HEK293 (cell line): ENCODE measurements at regions not wholly inside any gene's neighbourhood (a gene's known extent, or its start where the extent isn't known, plus 50 kb on each side); places are given as distances from the start of the nearest gene placed in this dataset.

Experiments used
- CTCF ChIA-PET: fragments of 350-600 bp; formaldehyde crosslinking; extraction: SDS; loops from one replicate; lab custom pipeline; 2021; ENCODE audit warnings: antibody characterized with exemption; lab: Yijun Ruan, JAX
- POLR2A ChIA-PET: fragments of 300-600 bp; formaldehyde crosslinking; extraction: SDS; loops from one replicate; lab custom pipeline; 2020; ENCODE audit warnings: antibody characterized with exemption, inconsistent platforms; lab: Yijun Ruan, JAX
- H3K27ac ChIP-seq: fragments of 200-500 bp; sonication (Bioruptor generic); 2 replicates; pipeline ENCODE4 v1.5.1; 2014; ENCODE audit warnings: low read depth, low read length, control low read depth, inconsistent platforms; ENCODE audit errors: extremely low read depth
- H3K36me3 ChIP-seq, 2 experiments: fragments of 200-500 bp in 1 of 2; sonication (Bioruptor generic) in 1 of 2; 1 replicate in 1 of 2; 2 replicates in 1 of 2; pipeline ENCODE4 v1.5.1; 2014 to 2017; ENCODE audit warnings: inconsistent platforms in 2 of 2, low read length in 2 of 2; ENCODE audit not compliant: control insufficient read depth in 2 of 2, insufficient read depth in 1 of 2
- H3K4me1 ChIP-seq: fragments of 200-500 bp; sonication (Bioruptor generic); 2 replicates; pipeline ENCODE4 v1.5.1; 2014; ENCODE audit warnings: mild to moderate bottlenecking, low read length, inconsistent platforms; ENCODE audit not compliant: control insufficient read depth, insufficient read depth
- H3K4me3 ChIP-seq: 2 replicates; pipeline ENCODE4 v1.5.1; 2011; ENCODE audit warnings: low read depth, mild to moderate bottlenecking, control low read depth, low read length, moderate library complexity
- H3K9me3 ChIP-seq: fragments of 200-500 bp; sonication (Bioruptor generic); 2 replicates; pipeline ENCODE4 v1.5.1; 2014; ENCODE audit warnings: low read depth, low read length, inconsistent platforms; ENCODE audit not compliant: control insufficient read depth, insufficient read depth
- FEZF1 ChIP-seq: fragments of 450-650 bp; formaldehyde crosslinking; IDR thresholded peaks from 2 replicates; pipeline ENCODE4 v1.5.1; 2016; ENCODE audit warnings: missing biosample characterization, missing genetic modification characterization
- GLIS2 ChIP-seq: fragments of 450-650 bp; formaldehyde crosslinking; IDR thresholded peaks from 2 replicates; pipeline ENCODE4 v1.5.1; 2016; ENCODE audit warnings: missing biosample characterization, missing genetic modification characterization
- KLF8 ChIP-seq: fragments of 450-650 bp; formaldehyde crosslinking; IDR thresholded peaks from 2 replicates; pipeline ENCODE4 v1.5.1; 2016; ENCODE audit warnings: missing biosample characterization, missing genetic modification characterization
- SALL2 ChIP-seq: fragments of 450-650 bp; formaldehyde crosslinking; IDR thresholded peaks from 2 replicates; pipeline ENCODE4 v1.5.0; 2017; ENCODE audit warnings: missing biosample characterization, mild to moderate bottlenecking, missing genetic modification characterization, borderline replicate concordance
- ZBTB21 ChIP-seq: fragments of 450-650 bp; formaldehyde crosslinking; IDR thresholded peaks from 2 replicates; pipeline ENCODE4 v1.5.1; 2017; ENCODE audit warnings: missing biosample characterization, missing genetic modification characterization
- ZBTB7A ChIP-seq: fragments of 450-650 bp; formaldehyde crosslinking; IDR thresholded peaks from 2 replicates; pipeline ENCODE4 v1.5.1; 2016; ENCODE audit warnings: low read depth, missing biosample characterization, missing genetic modification characterization
- ZNF146 ChIP-seq: fragments of 450-650 bp; formaldehyde crosslinking; IDR thresholded peaks from 2 replicates; pipeline ENCODE4 v1.5.1; 2016; ENCODE audit warnings: missing biosample characterization, missing genetic modification characterization
- ZNF148 ChIP-seq: fragments of 450-650 bp; formaldehyde crosslinking; IDR thresholded peaks from 2 replicates; pipeline ENCODE4 v1.5.0; 2017; ENCODE audit warnings: missing biosample characterization, missing genetic modification characterization, borderline replicate concordance
- ZNF174 ChIP-seq: fragments of 450-650 bp; formaldehyde crosslinking; IDR thresholded peaks from 2 replicates; pipeline ENCODE4 v1.5.0; 2017; ENCODE audit warnings: missing biosample characterization, mild to moderate bottlenecking, missing genetic modification characterization
- ZNF266 ChIP-seq: fragments of 450-650 bp; formaldehyde crosslinking; IDR thresholded peaks from 2 replicates; pipeline ENCODE4 v1.5.1; 2016; ENCODE audit warnings: missing biosample characterization, missing genetic modification characterization, low read depth
- ZNF324 ChIP-seq: fragments of 450-650 bp; formaldehyde crosslinking; IDR thresholded peaks from 2 replicates; pipeline ENCODE4 v1.5.1; 2016; ENCODE audit warnings: missing biosample characterization, missing genetic modification characterization
- ZNF394 ChIP-seq: fragments of 450-650 bp; formaldehyde crosslinking; IDR thresholded peaks from 2 replicates; pipeline ENCODE4 v1.5.1; 2016; ENCODE audit warnings: missing biosample characterization, missing genetic modification characterization, mild to moderate bottlenecking, moderate library complexity, borderline replicate concordance
- ZNF473 ChIP-seq: fragments of 450-650 bp; formaldehyde crosslinking; IDR thresholded peaks from 2 replicates; pipeline ENCODE4 v1.5.1; 2017; ENCODE audit warnings: missing biosample characterization, missing genetic modification characterization
- ZNF48 ChIP-seq: fragments of 450-650 bp; formaldehyde crosslinking; IDR thresholded peaks from 2 replicates; pipeline ENCODE4 v1.5.1; 2016; ENCODE audit warnings: missing biosample characterization, missing genetic modification characterization
- ZNF501 ChIP-seq: fragments of 450-650 bp; formaldehyde crosslinking; IDR thresholded peaks from 2 replicates; pipeline ENCODE4 v1.5.1; 2016; ENCODE audit warnings: missing biosample characterization, missing genetic modification characterization
- ZNF560 ChIP-seq: fragments of 450-650 bp; formaldehyde crosslinking; IDR thresholded peaks from 2 replicates; pipeline ENCODE4 v1.5.1; 2017; ENCODE audit warnings: missing biosample characterization, missing genetic modification characterization, borderline replicate concordance
- ZNF596 ChIP-seq: fragments of 450-650 bp; IDR thresholded peaks from 2 replicates; pipeline ENCODE4 v1.5.0; 2018; ENCODE audit warnings: missing biosample characterization, mild to moderate bottlenecking, missing genetic modification characterization, moderate library complexity
- ZNF621 ChIP-seq: fragments of 450-650 bp; formaldehyde crosslinking; IDR thresholded peaks from 2 replicates; pipeline ENCODE4 v1.5.1; 2017; ENCODE audit warnings: missing biosample characterization, missing genetic modification characterization
- ZNF645 ChIP-seq: fragments of 450-650 bp; formaldehyde crosslinking; IDR thresholded peaks from 2 replicates; pipeline ENCODE4; 2016; ENCODE audit warnings: missing biosample characterization, missing genetic modification characterization
- ZNF692 ChIP-seq: fragments of 450-650 bp; formaldehyde crosslinking; IDR thresholded peaks from 2 replicates; pipeline ENCODE4 v1.5.1; 2016; ENCODE audit warnings: missing biosample characterization, missing genetic modification characterization
- ZSCAN5A ChIP-seq: fragments of 450-650 bp; formaldehyde crosslinking; IDR thresholded peaks from 2 replicates; pipeline ENCODE4 v1.5.1; 2016; ENCODE audit warnings: missing biosample characterization, missing genetic modification characterization

GRCh38 chr2:41775366-41776025, 272.3 kb upstream of the PKDCC start:
- H3K4me1 ChIP-seq, result no peaks in the 10 kb centered on the region
- no peak overlapping the region for H3K4me3 ChIP-seq
- TF ChIP-seq FEZF1 (tag by site-specific recombination), result no peak
- no peak for TF ChIP-seq GLIS2 (tag by site-specific recombination)
- no peaks in the 10 kb centered on the region for H3K36me3 ChIP-seq
- ChIA-PET POLR2A (no interaction called here), CTCF (no interaction called here)
- no peaks in the 10 kb centered on the region for H3K9me3 ChIP-seq
- no peak overlapping the region for H3K27ac ChIP-seq

GRCh38 chr2:41779888-41780287, 267.9 kb upstream of the PKDCC start:
- ChIA-PET POLR2A (no interaction called here), CTCF (interaction anchor here (0.6 to 1.2 kb wide), 3 partner anchors 82 to 366 kb away, joined by 3 to 5 read pairs (median 3); no protein-coding TSS in a partner anchor)
- Histone ChIP-seq H3K4me3 (no peak overlapping the region), H3K9me3 (no peaks in the 10 kb centered on the region), H3K27ac (no peak overlapping the region), H3K36me3 (no peaks in the 10 kb centered on the region), H3K4me1 (no peaks in the 10 kb centered on the region)
- TF ChIP-seq ZNF266 (tag by site-specific recombination) (no peak), ZNF148 (tag by site-specific recombination) (no peak), ZNF621 (no peak), ZNF48 (no peak), FEZF1 (tag by site-specific recombination) (no peak), ZNF394 (tag by site-specific recombination) (no peak), ZNF645 (no peak), ZSCAN5A (tag by site-specific recombination) (no peak), ZNF473 (tag by site-specific recombination) (no peak), ZNF174 (no peak), ZNF560 (tag by site-specific recombination) (no peak), ZNF692 (tag by site-specific recombination) (no peak), SALL2 (tag by site-specific recombination) (no peak), ZNF596 (no peak), ZBTB7A (tag by site-specific recombination) (no peak), ZNF501 (no peak), KLF8 (tag by site-specific recombination) (no peak), ZNF324 (no peak), ZNF146 (tag by site-specific recombination) (no peak), ZBTB21 (tag by site-specific recombination) (no peak)
